ENCODE measurements at regions not wholly inside any gene's neighbourhood (a gene's known extent, or its start where the extent isn't known, plus 50 kb on each side); places are given as distances from the start of the nearest gene placed in this dataset.

DNA sequence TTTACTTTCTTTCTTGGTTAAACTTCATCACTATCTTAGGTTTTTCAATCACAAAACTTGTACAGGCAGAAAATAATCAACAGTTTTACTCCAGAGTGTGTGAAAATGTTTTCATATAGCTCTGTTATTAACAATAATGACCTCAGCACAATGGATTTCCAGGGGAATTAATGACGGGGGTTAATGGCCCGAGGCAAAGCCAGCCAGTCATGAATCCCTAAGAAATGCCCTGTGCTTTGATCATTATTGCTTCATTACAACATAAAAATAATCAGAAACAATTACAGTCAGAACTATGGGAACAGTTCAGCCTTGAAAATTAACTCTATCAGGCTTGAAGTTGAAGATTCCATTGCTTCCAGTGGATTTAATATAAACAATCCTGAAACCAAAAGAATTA is 875.4 kb downstream of the ROBO2 start:
- Histone ChIP-seq H3K4me1 (no peaks in the 10 kb centered on the region), H3K27ac (no peak overlapping the region), H3K4me3 (no peak overlapping the region), H3K36me3 (no peaks in the 10 kb centered on the region), H3K27me3 (no peaks in the 10 kb centered on the region), H3K9me3 (no peaks in the 10 kb centered on the region)
- no peak for TF ChIP-seq CTCF (IDR thresholded peaks at IDR 0.05)
- no peak for DNase-seq (ENCODE audit: low spot score in 2 of 2)
- intact Hi-C loops (cut with DNase I), result no loop called here

- Histone ChIP-seq H3K27me3 (no peaks in the 10 kb centered on the region), H3K4me3 (no peak overlapping the region), H3K9me3 (peaks cover 0 to 3% of the 10 kb centered on the region in 2 donors), H3K4me1 (no peaks in the 10 kb centered on the region), H3K27ac (no peak overlapping the region), H3K36me3 (no peaks in the 10 kb centered on the region)
- no peak for TF ChIP-seq CTCF (IDR thresholded peaks at IDR 0.05)
- DNase-seq (ENCODE audit: low spot score in 2 of 2), result no peak
- intact Hi-C loops (cut with DNase I), result no loop called here
Measured at GRCh38 chr3:77917225-77917624, 877.3 kb downstream of the ROBO2 start.

DNA sequence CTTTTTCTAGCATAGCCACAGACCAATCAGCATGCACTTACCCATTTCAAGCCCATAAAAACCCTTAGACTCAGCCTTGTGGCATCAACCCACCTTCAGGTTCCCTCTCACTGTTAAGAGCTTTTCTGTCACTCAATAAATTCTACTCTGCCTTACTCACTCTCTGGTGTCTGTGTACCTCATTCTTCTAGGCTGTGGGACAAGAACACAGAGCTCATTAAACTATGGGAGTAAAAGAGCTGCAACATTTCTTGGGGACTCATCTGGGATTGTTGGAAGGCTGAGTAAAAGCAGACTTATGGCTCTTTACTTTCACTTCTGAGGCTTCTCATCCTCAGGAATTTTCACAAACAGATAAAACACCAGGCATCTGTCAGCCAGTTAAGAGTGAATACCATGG is 879.3 kb downstream of the ROBO2 start:
- no peak overlapping the region for H3K4me3 ChIP-seq
- DNase-seq (ENCODE audit: low spot score in 2 of 2), result no peak
- no peak for TF ChIP-seq CTCF (IDR thresholded peaks at IDR 0.05)
- intact Hi-C loops (cut with DNase I), result no loop called here
- no peaks in the 10 kb centered on the region for H3K4me1 ChIP-seq
- peaks cover 0 to 3% of the 10 kb centered on the region in 2 donors for H3K9me3 ChIP-seq
- H3K27me3 ChIP-seq, result no peaks in the 10 kb centered on the region
- no peak overlapping the region for H3K27ac ChIP-seq
- H3K36me3 ChIP-seq, result no peaks in the 10 kb centered on the region

- Histone ChIP-seq H3K27me3 (no peaks in the 10 kb centered on the region), H3K27ac (no peak overlapping the region), H3K4me1 (no peaks in the 10 kb centered on the region), H3K4me3 (no peak overlapping the region), H3K36me3 (no peaks in the 10 kb centered on the region), H3K9me3 (no peaks in the 10 kb centered on the region)
- no peak for DNase-seq (ENCODE audit: low spot score in 2 of 2)
- intact Hi-C loops (cut with DNase I), result no loop called here
- no peak for TF ChIP-seq CTCF (IDR thresholded peaks at IDR 0.05)
Measured at GRCh38 chr3:77931255-77932009, 891.5 kb downstream of the ROBO2 start.

- no peaks in the 10 kb centered on the region for H3K27me3 ChIP-seq
- H3K4me3 ChIP-seq, result no peak overlapping the region
- H3K9me3 ChIP-seq, result no peaks in the 10 kb centered on the region
- no peaks in the 10 kb centered on the region for H3K36me3 ChIP-seq
- no peaks in the 10 kb centered on the region for H3K4me1 ChIP-seq
- TF ChIP-seq CTCF (IDR thresholded peaks at IDR 0.05), result no peak
- H3K27ac ChIP-seq, result no peak overlapping the region
- DNase-seq (ENCODE audit: low spot score in 2 of 2), result no peak
- intact Hi-C loops (cut with DNase I), result no loop called here
Measured at GRCh38 chr3:77932926-77933325, 893.0 kb downstream of the ROBO2 start.

DNA sequence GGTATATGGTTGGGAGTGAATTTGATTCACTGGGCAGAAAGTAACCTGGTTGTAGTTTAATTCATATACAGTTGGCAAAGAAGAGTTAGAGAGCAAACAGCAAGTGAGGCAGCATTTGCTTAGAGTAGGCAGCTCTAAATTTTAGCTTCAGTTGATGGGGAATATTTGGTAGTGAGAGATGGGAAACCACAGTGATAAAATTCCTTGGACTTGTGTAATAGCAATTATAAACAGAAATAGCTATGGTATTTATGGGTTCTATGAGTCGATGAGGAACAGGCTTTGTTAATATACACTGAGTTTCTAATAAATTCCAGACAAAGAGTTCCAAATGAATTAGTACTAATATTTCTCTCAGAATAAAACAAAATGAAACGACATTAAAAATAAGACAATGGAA is 894.0 kb downstream of the ROBO2 start:
- H3K4me3 ChIP-seq, result no peak overlapping the region
- intact Hi-C loops (cut with DNase I), result no loop called here
- no peaks in the 10 kb centered on the region for H3K9me3 ChIP-seq
- no peak for DNase-seq (ENCODE audit: low spot score in 2 of 2)
- no peaks in the 10 kb centered on the region for H3K36me3 ChIP-seq
- no peak overlapping the region for H3K27ac ChIP-seq
- no peak for TF ChIP-seq CTCF (IDR thresholded peaks at IDR 0.05)
- no peaks in the 10 kb centered on the region for H3K27me3 ChIP-seq
- H3K4me1 ChIP-seq, result no peaks in the 10 kb centered on the region
